OCI-LY1 (cell line): ENCODE measurements at regions not wholly inside any gene's neighbourhood (a gene's known extent, or its start where the extent isn't known, plus 50 kb on each side); places are given as distances from the start of the nearest gene placed in this dataset.

Experiments
- CTCF ChIP-seq: fragments of 200-600 bp; sonication (generic), shearing (Covaris generic); IDR thresholded peaks from 2 replicates; pipeline ENCODE4 v1.5.1; 2017; ENCODE audit warnings: mild to moderate bottlenecking, antibody characterized with exemption, low read length, moderate library complexity, mixed read lengths
- EZH2 ChIP-seq: fragments of 200-600 bp; sonication (generic), shearing (Covaris generic); IDR thresholded peaks from 2 replicates; pipeline ENCODE4 v1.8.0; 2017; ENCODE audit warnings: borderline replicate concordance, mixed run types, mild to moderate bottlenecking, antibody characterized with exemption, low read length, moderate library complexity, mixed read lengths

GRCh38 chr4:59983852-59984251 is 1216.3 kb upstream of the ADGRL3 start:
- TF ChIP-seq CTCF: no peak
- TF ChIP-seq EZH2: no peak
